ENCODE measurements at regions not wholly inside any gene's neighbourhood (a gene's known extent, or its start where the extent isn't known, plus 50 kb on each side); places are given as distances from the start of the nearest gene placed in this dataset.
"Not testable (repeated sequence)": the region's sequence is repeated elsewhere in the genome, so short reads cannot be mapped to it uniquely, and the experiment has no call there.

DNA sequence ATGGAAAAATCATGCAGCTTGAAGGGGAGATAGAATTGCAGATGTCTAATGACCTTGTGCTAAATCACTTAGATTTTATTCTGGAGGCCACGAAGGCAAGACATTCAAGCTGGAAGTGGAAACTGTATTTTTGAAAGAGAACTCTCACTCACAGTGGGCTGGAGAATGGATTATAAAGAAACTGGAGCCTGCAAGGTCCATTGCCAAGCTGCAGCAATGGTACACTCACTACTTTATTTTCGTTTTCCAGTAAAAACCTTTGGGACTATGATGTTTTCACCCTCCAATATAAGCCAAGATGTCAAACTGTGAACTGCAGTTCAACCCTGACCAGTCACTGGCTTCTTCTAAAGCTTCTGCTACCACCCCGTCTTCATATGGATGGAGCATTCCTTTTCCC is 62.0 kb downstream of the SKIDA1 start:
- DNase-seq (ENCODE audit: low read depth in 1 of 2, low spot score in 1 of 2): no peak

DNA sequence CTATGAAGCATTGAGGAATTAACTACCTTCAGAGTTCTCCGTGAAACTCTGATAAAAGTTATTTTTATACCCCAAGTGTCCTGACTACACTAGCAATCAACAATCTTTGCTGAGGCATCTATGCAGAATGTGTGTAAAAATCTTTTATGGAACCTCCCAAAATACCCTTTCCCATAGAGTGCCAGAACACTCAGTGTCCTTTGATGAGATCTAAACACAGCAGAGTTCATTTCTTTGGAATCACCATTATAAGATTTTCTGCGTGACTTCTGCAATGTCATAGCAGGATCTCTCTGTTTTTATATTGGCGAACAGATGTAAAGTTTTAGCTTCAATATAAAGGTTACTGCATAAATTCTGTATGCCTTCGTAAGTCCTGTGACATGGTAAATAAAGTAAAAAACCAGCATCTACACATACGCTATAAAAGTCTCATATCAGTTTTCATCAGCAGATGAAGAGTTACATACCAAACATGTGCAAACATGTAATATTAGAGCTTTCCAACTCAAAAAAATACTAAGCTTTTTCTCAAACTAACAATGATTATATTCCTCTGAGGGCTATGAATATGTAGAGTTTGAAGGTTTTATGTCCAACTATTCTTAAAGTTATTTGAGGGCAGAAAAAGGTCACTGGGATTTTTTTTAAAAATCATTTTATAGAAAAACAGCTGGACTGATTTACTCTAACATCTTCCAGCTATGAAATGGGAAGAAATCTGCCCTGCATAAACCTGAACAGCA is 67.2 kb downstream of the SKIDA1 start:
- no peak for DNase-seq (ENCODE audit: low read depth in 1 of 2, low spot score in 1 of 2)

DNA sequence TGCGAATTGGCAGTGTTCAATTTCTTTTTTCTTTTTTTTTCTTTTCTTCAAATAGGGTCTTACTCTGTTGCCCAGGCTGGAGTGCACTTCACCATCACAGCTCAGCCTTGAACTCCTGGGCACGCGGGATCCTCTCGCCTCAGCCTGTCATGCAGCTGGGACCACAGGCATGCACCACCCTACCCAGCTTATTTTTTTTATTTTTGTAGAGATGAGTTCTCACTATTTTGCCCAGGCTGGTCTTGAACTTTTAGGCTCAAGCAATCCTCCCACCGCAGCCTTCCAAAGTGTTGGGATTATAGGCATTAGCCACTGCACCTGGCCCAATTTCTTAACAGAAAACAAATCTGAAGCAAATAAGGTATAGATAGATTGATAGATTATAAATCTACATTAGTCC is 69.3 kb downstream of the SKIDA1 start:
- DNase-seq (ENCODE audit: low read depth in 1 of 2, low spot score in 1 of 2): no peak

DNA sequence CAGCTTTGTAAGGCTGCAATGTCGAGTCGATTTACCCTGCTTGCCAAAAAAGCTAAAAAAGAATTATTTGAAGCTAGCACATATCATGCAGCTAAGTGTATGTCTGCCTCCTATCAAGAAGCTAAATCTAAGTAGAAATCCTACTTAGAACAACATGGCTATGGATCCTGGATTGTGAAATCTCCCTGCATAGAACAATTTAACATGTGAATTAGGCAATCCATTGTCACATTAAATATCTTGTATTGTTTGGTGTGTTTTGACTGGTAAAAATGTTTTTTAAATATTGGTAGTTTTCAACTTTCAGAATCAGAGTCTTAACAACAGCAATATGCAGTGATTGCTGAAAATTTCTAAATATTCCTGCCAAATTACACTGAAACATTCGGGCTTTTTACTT is 73.3 kb downstream of the SKIDA1 start:
- no peak for DNase-seq (ENCODE audit: low read depth in 1 of 2, low spot score in 1 of 2)

DNA sequence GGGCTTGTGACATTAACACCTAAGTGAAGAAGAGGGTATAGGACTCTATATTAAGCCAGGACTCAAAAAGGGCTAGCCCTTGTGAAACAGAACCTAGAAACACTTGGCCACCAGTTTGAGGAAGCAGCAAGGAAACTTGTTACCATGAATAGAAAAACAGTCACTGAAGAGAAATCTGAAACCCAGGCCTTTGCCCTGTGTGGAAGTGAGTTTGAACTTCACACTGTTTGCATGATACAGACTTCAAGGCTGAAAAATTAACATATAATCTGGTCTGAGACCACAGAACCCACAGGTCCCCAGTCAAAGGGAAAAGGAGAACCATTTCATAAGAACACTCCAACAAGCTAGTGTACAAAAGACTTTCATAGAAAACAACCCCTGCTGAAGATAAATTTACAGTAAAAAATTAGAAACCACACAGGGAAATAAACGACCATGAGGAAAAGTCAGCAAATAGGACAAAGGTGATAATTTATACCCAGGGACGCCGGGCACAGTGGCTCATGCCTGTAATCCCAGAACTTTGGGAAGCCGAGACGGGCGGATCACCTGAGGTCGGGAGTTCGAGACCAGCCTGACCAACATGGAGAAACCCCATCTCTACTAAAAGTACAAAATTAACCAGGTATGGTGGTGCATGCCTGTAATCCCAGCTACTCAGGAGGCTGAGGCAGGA is 76.1 kb downstream of the SKIDA1 start:
- no peak for DNase-seq (ENCODE audit: low read depth in 1 of 2, low spot score in 1 of 2)

DNA sequence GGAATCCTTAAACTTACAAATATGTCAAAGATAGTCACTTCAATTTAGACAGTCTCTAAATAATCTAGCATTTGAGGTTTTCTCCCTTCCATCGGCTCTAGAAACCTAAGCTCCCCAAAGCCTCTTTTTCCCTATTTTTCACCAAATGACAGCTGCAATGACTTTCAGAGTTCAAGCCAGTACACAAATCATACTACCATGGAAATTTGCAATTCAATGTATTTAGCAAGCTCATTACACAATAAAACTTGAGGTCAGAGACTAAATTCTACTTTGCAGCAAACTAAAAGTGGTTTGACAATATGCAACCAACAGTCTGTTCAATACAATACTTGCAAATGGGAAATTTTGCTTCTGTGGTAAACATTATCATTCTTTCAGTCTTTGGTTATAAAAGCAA is 80.3 kb downstream of the SKIDA1 start:
- DNase-seq (ENCODE audit: low read depth in 1 of 2, low spot score in 1 of 2): no peak

DNA sequence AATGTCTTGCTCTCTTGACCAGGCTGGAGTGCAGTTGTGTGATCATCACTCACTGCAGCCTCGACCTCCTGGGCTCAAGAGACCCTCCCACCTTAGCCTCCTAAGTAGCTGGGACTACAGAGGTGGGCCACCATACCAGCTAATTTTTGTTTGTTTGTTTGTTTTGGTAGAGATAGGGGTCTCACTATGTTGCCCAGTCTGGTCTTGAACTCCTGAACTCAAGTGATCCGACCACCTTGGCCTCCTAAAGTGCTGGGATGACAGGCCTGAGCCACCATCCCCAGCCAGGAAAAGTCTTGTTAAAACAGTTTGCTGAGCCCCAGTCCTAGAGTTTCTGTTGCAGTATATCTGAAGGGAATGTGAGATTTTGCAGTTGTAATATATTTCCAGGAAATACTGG is 83.9 kb downstream of the SKIDA1 start:
- DNase-seq (ENCODE audit: low read depth in 1 of 2, low spot score in 1 of 2): no peak

DNA sequence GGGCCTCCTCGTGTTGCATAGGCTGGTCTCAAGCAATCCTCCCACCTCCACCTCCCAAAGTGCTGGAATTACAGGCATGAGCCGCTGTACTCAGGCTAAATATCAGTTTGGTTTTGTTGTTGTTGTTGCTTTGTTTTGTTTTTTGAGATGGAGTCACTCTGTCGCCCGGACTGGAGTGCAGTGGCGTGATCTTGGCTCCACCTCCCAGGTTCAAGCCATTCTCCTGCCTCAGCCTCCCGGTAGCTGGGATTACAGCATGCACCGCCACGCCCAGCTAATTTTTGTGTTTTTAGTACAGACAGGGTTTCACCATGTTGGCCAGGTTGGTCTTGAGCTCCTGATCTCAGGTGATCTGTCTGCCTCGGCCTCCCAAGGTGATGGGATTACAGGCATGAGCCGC is 86.6 kb downstream of the SKIDA1 start:
- DNase-seq (ENCODE audit: low read depth in 1 of 2, low spot score in 1 of 2): not testable (repeated sequence)

DNA sequence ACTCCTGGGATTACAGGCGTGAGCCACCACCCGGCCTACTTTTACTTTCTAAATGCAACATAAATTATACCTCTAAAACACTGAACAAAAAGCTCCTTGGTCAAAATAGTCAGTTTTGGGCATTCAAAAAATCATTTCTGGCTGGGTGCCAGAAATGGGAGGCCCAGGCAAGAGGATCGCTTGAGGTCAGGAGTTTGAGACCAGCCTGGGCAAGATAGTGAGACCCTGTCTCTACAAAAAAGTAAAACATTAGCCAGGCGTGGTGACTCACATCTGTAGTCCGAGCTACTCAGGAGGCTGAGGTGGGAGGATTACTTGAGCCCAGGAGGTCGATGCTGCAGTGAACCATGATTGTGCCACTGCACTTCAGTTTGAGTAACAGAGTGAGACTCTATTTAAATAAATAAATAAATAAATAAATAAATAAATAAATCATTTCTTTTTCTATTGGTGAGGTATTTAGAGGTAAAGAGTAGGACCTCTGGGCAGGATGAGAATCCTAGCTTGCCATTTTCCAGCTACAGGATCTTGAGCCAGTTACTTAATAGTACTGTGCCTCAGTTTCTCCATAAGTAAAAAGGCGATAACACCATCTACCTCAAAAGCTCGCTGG is 87.6 kb downstream of the SKIDA1 start:
- DNase-seq (ENCODE audit: low read depth in 1 of 2, low spot score in 1 of 2): no peak

DNA sequence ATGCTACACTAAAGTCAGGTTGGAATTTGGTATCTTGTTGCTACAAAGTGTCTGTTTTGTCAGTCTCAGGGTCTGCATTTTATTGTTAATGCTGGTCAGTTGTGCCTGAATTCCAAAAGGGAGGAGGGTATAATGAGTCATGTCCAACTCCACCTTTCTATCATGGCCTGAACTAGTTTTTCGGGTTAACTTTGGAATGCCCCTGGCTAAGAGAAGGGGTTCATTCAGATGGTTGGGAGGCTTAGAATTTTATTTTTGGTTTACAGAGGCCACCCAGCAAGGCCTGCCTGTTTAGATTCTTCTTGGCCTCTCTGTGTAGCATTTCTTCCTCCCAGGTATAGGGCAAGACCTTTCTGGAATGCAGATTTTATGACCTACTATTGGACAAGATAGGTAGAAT is 93.2 kb downstream of the SKIDA1 start:
- no peak for DNase-seq (ENCODE audit: low read depth in 1 of 2, low spot score in 1 of 2)

DNA sequence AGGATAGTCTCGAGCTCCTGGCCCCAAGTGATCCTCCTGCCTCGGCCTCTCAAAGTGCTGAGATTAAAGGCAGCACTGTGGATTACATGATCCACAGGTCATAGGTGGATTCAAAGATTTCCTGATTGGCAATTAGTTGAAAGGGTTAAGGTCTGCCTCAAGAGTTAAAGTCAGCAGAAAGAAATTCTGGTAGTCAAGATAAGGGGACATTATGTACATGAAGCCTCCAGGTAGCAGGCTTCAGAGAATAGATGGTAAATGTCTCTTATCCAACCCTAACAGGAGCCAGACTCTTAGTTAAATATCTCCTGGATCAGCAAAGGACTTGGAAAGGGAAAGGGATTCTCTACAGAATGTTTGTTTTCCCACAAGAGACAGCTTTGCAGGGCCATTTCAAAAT is 93.7 kb downstream of the SKIDA1 start:
- no peak for DNase-seq (ENCODE audit: low read depth in 1 of 2, low spot score in 1 of 2)

DNA sequence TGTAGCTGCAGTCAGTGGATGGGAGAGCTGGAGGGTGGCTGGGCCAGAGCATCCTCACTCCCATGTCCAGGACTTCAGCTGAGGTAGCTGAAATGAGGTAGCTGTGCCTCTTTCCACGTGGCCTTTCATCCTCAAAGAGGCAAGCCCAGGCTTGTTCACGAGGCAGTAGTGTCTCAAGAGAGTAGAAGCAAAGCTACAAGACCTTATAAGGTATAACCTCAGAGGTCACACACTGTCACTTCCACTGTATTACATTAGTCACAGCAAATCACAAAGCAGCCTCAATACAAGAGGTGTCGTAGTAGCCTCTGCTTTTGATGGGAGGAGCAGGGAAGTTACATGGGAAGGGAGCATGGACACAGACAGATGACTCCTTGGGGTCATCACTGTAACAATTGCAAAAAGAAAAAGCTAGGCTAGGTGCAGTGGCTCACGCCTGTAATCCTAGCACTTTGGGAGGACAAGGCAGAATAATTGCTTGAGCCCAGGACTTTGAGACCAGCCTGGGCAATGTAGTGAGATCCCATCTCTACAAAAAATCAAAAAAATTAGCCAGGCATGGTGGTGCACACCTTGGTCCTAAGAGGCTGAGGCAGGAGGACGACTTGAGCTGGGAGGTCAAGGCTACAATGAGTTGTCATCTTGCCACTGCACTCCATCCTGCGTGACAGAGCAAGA is 97.5 kb downstream of the SKIDA1 start:
- no peak for DNase-seq (ENCODE audit: low read depth in 1 of 2, low spot score in 1 of 2)

DNA sequence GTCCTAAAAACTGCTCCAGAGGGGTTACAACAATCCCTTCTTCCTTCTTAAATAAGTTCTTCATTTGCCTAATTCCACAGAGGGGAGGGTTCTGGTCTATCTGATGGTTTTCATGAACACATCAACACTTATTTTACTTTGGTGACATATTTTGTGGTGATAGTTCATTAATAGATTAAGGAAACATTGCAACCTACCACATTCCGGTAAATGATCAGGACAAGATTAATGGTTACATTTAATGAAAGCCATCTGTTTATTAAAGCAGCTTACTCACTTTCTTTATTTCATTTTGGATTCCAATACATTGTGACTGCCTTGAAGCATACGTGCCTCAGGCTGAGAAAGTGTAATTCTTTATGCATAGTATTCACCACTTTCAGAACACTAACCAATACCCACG is 101.0 kb downstream of the SKIDA1 start:
- DNase-seq (ENCODE audit: low read depth in 1 of 2, low spot score in 1 of 2): no peak

DNA sequence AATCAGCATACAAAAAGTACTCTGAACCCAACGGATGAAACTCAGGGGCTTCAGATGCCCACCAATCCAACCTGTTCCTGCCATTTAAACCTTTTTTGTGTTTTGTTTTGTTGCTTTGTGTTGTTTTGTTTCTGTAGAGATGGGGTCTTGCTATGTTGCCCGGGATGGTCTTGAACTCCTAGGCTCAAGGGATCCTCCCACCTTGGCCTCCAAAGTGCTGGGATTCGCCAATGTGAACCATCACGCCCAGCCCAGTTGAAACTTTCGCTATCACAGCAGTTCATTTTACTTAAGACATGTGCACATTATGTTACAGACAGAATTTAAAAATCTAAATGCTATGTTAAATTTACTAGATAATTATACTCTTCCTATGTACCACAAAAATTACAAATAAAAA is 101.6 kb downstream of the SKIDA1 start:
- DNase-seq (ENCODE audit: low read depth in 1 of 2, low spot score in 1 of 2): no peak

DNA sequence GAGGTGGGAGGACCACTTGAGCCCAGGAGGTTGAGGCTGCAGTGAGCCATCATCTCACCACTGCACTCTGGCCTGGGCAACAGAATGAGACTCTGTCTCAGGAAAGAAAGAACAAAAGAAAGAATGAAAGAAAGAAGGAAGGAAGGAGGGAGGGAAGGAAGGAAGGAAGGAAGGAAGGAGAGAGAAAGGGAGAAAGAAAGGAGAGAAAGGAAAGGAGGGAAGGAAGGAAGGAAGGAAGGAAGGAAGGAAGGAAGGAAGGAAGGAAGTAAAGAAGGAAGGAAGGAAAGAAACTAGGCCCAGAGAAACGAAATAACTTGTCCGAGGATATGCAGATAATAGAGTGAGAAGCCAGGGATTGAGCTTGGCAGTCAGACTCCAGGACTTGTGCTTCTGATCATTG is 102.1 kb downstream of the SKIDA1 start:
- no peak for DNase-seq (ENCODE audit: low read depth in 1 of 2, low spot score in 1 of 2)

DNA sequence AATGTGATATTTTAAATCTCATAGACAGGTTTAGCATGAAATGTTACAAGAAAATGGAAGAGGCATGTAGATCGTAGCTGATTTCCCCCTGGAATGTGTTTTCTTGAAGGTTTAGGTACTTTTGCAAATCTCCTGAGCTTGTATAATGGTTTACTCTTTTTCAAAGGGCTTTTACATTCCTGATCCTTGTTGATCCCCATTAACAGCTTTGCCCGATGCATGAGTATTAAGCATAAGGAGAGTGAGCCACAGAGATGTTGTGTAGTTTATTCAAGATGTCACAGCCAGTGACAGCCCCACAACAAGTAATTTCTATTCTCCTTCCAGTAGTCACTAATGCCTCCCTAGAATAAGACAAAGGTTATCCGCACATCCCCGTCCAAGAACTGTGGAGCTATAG is 103.7 kb downstream of the SKIDA1 start:
- DNase-seq (ENCODE audit: low read depth in 1 of 2, low spot score in 1 of 2): no peak

DNA sequence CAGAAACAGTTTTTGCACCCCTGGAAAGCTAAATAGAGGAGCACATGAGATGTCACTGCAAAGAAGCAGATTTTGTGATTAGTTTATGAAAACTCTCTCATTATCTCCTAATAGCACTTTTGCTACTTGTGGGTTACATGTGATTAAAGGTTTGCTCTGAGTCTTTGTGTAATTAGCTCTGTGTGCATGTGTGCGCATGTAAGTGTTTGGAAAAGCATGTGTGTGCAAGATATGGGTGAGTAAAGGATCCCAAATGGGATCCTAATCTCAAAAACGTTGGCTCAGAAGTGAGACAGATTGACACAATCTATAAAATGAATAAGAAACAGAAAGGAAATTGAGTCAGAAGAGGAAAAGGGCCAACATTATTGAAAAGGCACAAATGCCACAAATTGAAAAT is 104.5 kb downstream of the SKIDA1 start:
- no peak for DNase-seq (ENCODE audit: low read depth in 1 of 2, low spot score in 1 of 2)

DNA sequence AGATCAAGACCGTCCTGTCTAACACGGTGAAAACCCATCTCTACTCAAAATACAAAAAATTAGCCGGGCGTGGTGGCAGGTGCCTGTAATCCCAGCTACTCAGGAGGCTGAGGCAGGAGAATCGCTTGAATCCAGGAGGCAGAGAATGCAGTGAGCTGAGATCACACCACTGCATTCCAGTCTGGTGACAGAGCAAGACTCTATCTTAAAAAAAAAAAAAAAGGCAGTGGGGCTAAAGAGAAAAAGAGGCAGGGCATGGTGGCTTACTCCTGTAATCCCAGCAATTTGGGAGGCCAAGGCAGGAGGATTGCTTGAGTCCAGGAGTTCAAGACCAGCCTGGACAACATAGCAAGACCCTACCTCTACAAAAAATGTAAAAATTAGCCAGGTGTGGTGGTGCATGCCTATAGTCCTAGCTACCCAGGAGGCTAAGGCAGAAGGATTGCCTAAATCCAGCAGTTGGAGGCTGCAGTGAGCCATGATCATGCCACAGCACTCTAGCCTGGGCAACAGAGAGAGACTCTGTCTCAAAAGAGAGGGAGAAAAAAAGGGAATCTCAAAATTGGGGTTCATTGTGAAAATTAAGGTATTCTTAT is 106.4 kb downstream of the SKIDA1 start:
- DNase-seq (ENCODE audit: low read depth in 1 of 2, low spot score in 1 of 2): not testable (repeated sequence)

DNA sequence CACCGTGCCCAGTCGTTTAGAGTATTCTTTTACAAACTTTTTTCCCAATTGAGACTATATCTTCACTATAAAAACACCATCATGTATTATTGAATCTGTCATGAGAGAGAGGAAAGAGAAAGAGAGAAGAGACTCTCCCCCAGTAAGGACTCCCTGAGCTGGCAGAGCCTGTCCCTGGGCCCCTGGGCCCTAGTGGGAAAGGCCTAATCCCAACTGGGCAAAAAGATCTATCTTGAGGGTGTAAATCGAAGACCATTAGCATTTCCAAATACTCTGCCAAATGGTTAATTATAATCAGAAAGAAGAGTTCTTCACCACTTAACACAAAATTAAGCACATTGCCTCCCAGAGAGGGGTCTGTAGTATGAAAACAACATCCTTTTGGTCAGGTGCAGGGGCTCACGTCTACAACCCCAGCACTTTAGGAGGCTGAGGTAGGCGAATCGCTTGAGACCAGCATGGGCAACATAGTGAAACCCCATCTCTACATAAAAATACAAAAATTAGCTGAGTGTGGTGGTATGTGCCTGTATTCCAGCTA is 108.2 kb downstream of the SKIDA1 start:
- no peak for DNase-seq (ENCODE audit: low read depth in 1 of 2, low spot score in 1 of 2)

DNA sequence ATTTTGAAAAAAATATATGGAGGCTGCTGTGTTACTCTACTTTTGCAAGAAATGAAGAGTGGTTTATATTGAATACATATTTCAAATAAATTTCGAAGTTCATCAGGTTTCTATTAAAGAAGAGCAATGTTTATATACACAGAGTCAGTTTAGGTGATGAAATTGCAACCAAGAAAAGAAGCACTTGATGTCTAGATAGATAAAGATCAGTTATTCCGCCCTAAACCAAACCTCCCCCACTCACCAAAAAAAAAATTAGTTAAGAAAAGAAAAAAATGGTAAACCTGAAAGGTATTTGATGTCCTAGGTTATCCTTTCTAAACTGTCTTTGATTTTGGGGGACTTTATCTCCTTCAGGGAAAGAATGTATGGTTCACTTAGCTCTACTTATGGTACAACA is 111.8 kb downstream of the SKIDA1 start:
- no peak for DNase-seq (ENCODE audit: low read depth in 1 of 2, low spot score in 1 of 2)

DNA sequence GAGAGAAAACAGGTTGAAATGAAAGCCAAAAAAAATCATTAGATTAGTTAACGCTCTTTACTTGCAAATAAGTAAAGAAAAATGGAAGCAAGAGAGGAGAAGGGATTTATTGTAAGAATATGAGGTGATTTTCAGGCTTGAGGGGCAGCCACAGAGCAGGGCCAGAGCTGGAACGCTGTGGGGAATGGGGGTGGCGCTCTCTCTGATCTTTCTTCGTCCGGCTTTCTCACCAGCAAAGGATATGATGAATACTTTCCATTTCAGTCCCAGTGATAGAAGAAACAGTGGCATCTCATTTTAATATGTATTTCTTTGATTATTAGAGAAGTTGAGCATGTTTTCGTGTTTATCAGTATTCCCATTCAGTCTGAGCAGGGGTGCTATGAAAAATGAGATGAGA is 112.2 kb downstream of the SKIDA1 start:
- DNase-seq (ENCODE audit: low read depth in 1 of 2, low spot score in 1 of 2): no peak
